ENCODE measurements at regions not wholly inside any gene's neighbourhood (a gene's known extent, or its start where the extent isn't known, plus 50 kb on each side); places are given as distances from the start of the nearest gene placed in this dataset.

DNA sequence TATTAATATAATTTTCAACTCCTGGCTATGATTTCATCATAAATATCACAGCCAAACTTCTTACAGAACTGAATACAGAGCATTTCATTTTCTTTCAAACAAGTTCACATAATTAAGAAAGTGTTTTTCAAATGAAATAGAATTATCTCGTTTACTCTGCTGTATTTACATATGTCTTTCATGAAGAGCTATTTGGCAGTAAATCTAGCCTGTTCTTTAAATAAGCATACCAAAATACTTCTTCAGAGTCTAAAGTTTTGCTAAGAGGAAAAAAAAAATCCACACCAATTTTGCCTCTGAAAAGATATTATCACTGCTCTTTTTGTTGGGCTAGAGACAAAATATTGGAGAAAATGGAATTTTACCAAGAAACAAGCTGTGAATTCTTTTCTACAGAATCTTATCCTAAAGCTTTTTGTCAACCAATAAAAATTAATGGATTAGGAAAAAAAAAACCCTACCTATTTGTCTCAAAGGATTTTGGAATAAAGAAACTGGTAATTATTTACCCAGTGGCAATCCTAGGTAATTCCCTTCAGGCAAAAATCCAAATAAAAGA lies 287.9 kb upstream of the NR3C2 start:
- TF ChIP-seq CTCF (IDR thresholded peaks at IDR 0.05; ENCODE audit: low read depth, low read length): no peak
- TF ChIP-seq EZH2phosphoT487 (IDR thresholded peaks at IDR 0.05; ENCODE audit: low read depth): no peak

Data from OCI-LY3 (cell line).